ENCODE measurements at regions not wholly inside any gene's neighbourhood (a gene's known extent, or its start where the extent isn't known, plus 50 kb on each side); places are given as distances from the start of the nearest gene placed in this dataset.

GRCh38 chr1:168989985-168990384 lies 116.5 kb upstream of the ATP1B1 start:
- Histone ChIP-seq H4K20me1 (ENCODE audit: insufficient read depth, low read length) (no peaks in the 10 kb centered on the region), H3K79me2 (ENCODE audit: insufficient read depth, low read length) (no peaks in the 10 kb centered on the region), H3K9me3 (ENCODE audit: insufficient read depth, low read depth, low read length) (no peaks in the 10 kb centered on the region), H3K36me3 (ENCODE audit: insufficient read depth, low read length) (no peaks in the 10 kb centered on the region), H3K9ac (ENCODE audit: low read length) (no peak overlapping the region), H3K4me3 (ENCODE audit: insufficient read depth, low read depth, low read length) (no peak overlapping the region), H2AFZ (ENCODE audit: low read depth, low read length) (no peak overlapping the region), H3K4me2 (ENCODE audit: low read length) (no peak overlapping the region), H3K27me3 (ENCODE audit: insufficient read depth, low read length) (no peaks in the 10 kb centered on the region), H3K27ac (ENCODE audit: low read depth, low read length) (no peak overlapping the region), H3K4me1 (ENCODE audit: insufficient read depth, low read length) (no peaks in the 10 kb centered on the region)
- FAIRE-seq (no peak), DNase-seq (ENCODE audit: low read depth) (no peak)
- no peak overlapping the region for H3K27ac Mint-ChIP-seq (ENCODE audit: unreplicated experiment)
- H3K4me1 Mint-ChIP-seq (ENCODE audit: low read depth, unreplicated experiment), result peaks cover 3% of the 10 kb centered on the region
- peaks cover 7% of the 10 kb centered on the region for H3K27me3 Mint-ChIP-seq (ENCODE audit: low read depth, unreplicated experiment)
- no peak overlapping the region for H3K4me3 Mint-ChIP-seq (ENCODE audit: unreplicated experiment)
- TF ChIP-seq CTCF (IDR thresholded peaks at IDR 0.05; ENCODE audit: insufficient read depth, low read depth, low read length) (no peak), EZH2 (IDR thresholded peaks at IDR 0.05; ENCODE audit: insufficient read depth, low read length) (no peak)
- peaks cover 5% of the 10 kb centered on the region for H3K9me3 Mint-ChIP-seq (ENCODE audit: unreplicated experiment)
- no peaks in the 10 kb centered on the region for H3K36me3 Mint-ChIP-seq (ENCODE audit: low read depth, unreplicated experiment)

GRCh38 chr1:168991667-168992475 lies 114.6 kb upstream of the ATP1B1 start:
- no peak for FAIRE-seq
- Mint-ChIP-seq H3K4me1 (ENCODE audit: low read depth, unreplicated experiment) (peaks cover 3% of the 10 kb centered on the region), H3K9me3 (ENCODE audit: unreplicated experiment) (peaks cover 5% of the 10 kb centered on the region), H3K27me3 (ENCODE audit: low read depth, unreplicated experiment) (peaks cover 7% of the 10 kb centered on the region), H3K4me3 (ENCODE audit: unreplicated experiment) (no peak overlapping the region), H3K36me3 (ENCODE audit: low read depth, unreplicated experiment) (no peaks in the 10 kb centered on the region), H3K27ac (ENCODE audit: unreplicated experiment) (no peak overlapping the region)
- Histone ChIP-seq H3K36me3 (ENCODE audit: insufficient read depth, low read length) (no peaks in the 10 kb centered on the region), H3K4me1 (ENCODE audit: insufficient read depth, low read length) (no peaks in the 10 kb centered on the region), H2AFZ (ENCODE audit: low read depth, low read length) (no peak overlapping the region), H3K4me2 (ENCODE audit: low read length) (no peak overlapping the region), H3K27ac (ENCODE audit: low read depth, low read length) (no peak overlapping the region), H3K27me3 (ENCODE audit: insufficient read depth, low read length) (no peaks in the 10 kb centered on the region), H3K4me3 (ENCODE audit: insufficient read depth, low read depth, low read length) (no peak overlapping the region), H3K9ac (ENCODE audit: low read length) (no peak overlapping the region), H4K20me1 (ENCODE audit: insufficient read depth, low read length) (no peaks in the 10 kb centered on the region), H3K79me2 (ENCODE audit: insufficient read depth, low read length) (no peaks in the 10 kb centered on the region), H3K9me3 (ENCODE audit: insufficient read depth, low read depth, low read length) (no peaks in the 10 kb centered on the region)
- TF ChIP-seq CTCF (IDR thresholded peaks at IDR 0.05; ENCODE audit: insufficient read depth, low read depth, low read length), result no peak
- no peak for TF ChIP-seq EZH2 (IDR thresholded peaks at IDR 0.05; ENCODE audit: insufficient read depth, low read length)
- DNase-seq (ENCODE audit: low read depth), result no peak

GRCh38 chr1:169001353-169001752 lies 105.1 kb upstream of the ATP1B1 start:
- Mint-ChIP-seq H3K4me3 (ENCODE audit: unreplicated experiment) (no peak overlapping the region), H3K9me3 (ENCODE audit: unreplicated experiment) (no peaks in the 10 kb centered on the region), H3K27ac (ENCODE audit: unreplicated experiment) (no peak overlapping the region), H3K36me3 (ENCODE audit: low read depth, unreplicated experiment) (no peaks in the 10 kb centered on the region), H3K4me1 (ENCODE audit: low read depth, unreplicated experiment) (peaks cover 11% of the 10 kb centered on the region), H3K27me3 (ENCODE audit: low read depth, unreplicated experiment) (no peaks in the 10 kb centered on the region)
- H3K4me1 ChIP-seq (ENCODE audit: insufficient read depth, low read length), result no peaks in the 10 kb centered on the region
- FAIRE-seq (no peak), DNase-seq (ENCODE audit: low read depth) (no peak)
- H3K9me3 ChIP-seq (ENCODE audit: insufficient read depth, low read depth, low read length), result no peaks in the 10 kb centered on the region
- H3K27me3 ChIP-seq (ENCODE audit: insufficient read depth, low read length), result no peaks in the 10 kb centered on the region
- no peak overlapping the region for H3K4me2 ChIP-seq (ENCODE audit: low read length)
- no peak overlapping the region for H3K27ac ChIP-seq (ENCODE audit: low read depth, low read length)
- TF ChIP-seq CTCF (IDR thresholded peaks at IDR 0.05; ENCODE audit: insufficient read depth, low read depth, low read length) (no peak), EZH2 (IDR thresholded peaks at IDR 0.05; ENCODE audit: insufficient read depth, low read length) (no peak)
- no peaks in the 10 kb centered on the region for H3K79me2 ChIP-seq (ENCODE audit: insufficient read depth, low read length)
- H3K9ac ChIP-seq (ENCODE audit: low read length), result no peak overlapping the region
- H4K20me1 ChIP-seq (ENCODE audit: insufficient read depth, low read length), result no peaks in the 10 kb centered on the region
- H3K4me3 ChIP-seq (ENCODE audit: insufficient read depth, low read depth, low read length), result no peak overlapping the region
- H2AFZ ChIP-seq (ENCODE audit: low read depth, low read length), result no peak overlapping the region
- no peaks in the 10 kb centered on the region for H3K36me3 ChIP-seq (ENCODE audit: insufficient read depth, low read length)

All from astrocyte (in vitro differentiated cells and primary cell).